ENCODE measurements at regions not wholly inside any gene's neighbourhood (a gene's known extent, or its start where the extent isn't known, plus 50 kb on each side); places are given as distances from the start of the nearest gene placed in this dataset.

- no peaks in the 10 kb centered on the region for H3K4me1 ChIP-seq
- H3K4me3 ChIP-seq, result no peak overlapping the region
- intact Hi-C loops (cut with DNase I), result no loop called here
- no peak for TF ChIP-seq CTCF (IDR thresholded peaks at IDR 0.05)
- no peak overlapping the region for H3K27ac ChIP-seq
- no peaks in the 10 kb centered on the region for H3K9me3 ChIP-seq
- 88 to 89% (median 89%) methylated on average over 4 of the region's 4 CpGs for WGBS, 3 donors
- no peaks in the 10 kb centered on the region for H3K27me3 ChIP-seq (ENCODE audit: insufficient read depth in 3 of 3, low read length in 2 of 3)
- ATAC-seq (no peak), DNase-seq (no peak)
- H3K36me3 ChIP-seq (ENCODE audit: insufficient read depth in 1 of 2, low read depth in 1 of 2), result no peaks in the 10 kb centered on the region
Observed at GRCh38 chr7:109951565-109951928, 1139.4 kb upstream of the LRRN3 start.

GRCh38 chr7:109955986-109956385 is 1134.9 kb upstream of the LRRN3 start:
- Histone ChIP-seq H3K4me3 (no peak overlapping the region), H3K9me3 (no peaks in the 10 kb centered on the region), H3K36me3 (ENCODE audit: insufficient read depth in 1 of 2, low read depth in 1 of 2) (no peaks in the 10 kb centered on the region), H3K4me1 (no peaks in the 10 kb centered on the region), H3K27ac (no peak overlapping the region), H3K27me3 (ENCODE audit: insufficient read depth in 3 of 3, low read length in 2 of 3) (no peaks in the 10 kb centered on the region)
- TF ChIP-seq CTCF (IDR thresholded peaks at IDR 0.05), result no peak
- intact Hi-C loops (cut with DNase I), result no loop called here
- no peak for DNase-seq
- no peak for ATAC-seq

- no peak for ATAC-seq
- Histone ChIP-seq H3K27ac (no peak overlapping the region), H3K9me3 (no peaks in the 10 kb centered on the region), H3K36me3 (ENCODE audit: insufficient read depth in 1 of 2, low read depth in 1 of 2) (no peaks in the 10 kb centered on the region), H3K27me3 (ENCODE audit: insufficient read depth in 3 of 3, low read length in 2 of 3) (no peaks in the 10 kb centered on the region), H3K4me3 (no peak overlapping the region), H3K4me1 (no peaks in the 10 kb centered on the region)
- no peak for TF ChIP-seq CTCF (IDR thresholded peaks at IDR 0.05)
- intact Hi-C loops (cut with DNase I), result no loop called here
- no peak for DNase-seq
Observed at GRCh38 chr7:109956916-109957315, 1134.0 kb upstream of the LRRN3 start.

- WGBS, 3 donors, result 64 to 99% (median 98%) methylated on average over 3 of the region's 3 CpGs
- no peaks in the 10 kb centered on the region for H3K9me3 ChIP-seq
- H3K36me3 ChIP-seq (ENCODE audit: insufficient read depth in 1 of 2, low read depth in 1 of 2), result no peaks in the 10 kb centered on the region
- no peak for DNase-seq
- intact Hi-C loops (cut with DNase I), result no loop called here
- H3K4me3 ChIP-seq, result no peak overlapping the region
- H3K27me3 ChIP-seq (ENCODE audit: insufficient read depth in 3 of 3, low read length in 2 of 3), result no peaks in the 10 kb centered on the region
- H3K27ac ChIP-seq, result no peak overlapping the region
- TF ChIP-seq CTCF (IDR thresholded peaks at IDR 0.05), result no peak
- no peaks in the 10 kb centered on the region for H3K4me1 ChIP-seq
- no peak for ATAC-seq
Observed at GRCh38 chr7:109963741-109964140, 1127.2 kb upstream of the LRRN3 start.

- no peak for ATAC-seq
- Histone ChIP-seq H3K4me1 (no peaks in the 10 kb centered on the region), H3K9me3 (no peaks in the 10 kb centered on the region), H3K27ac (no peak overlapping the region), H3K36me3 (ENCODE audit: insufficient read depth in 1 of 2, low read depth in 1 of 2) (no peaks in the 10 kb centered on the region), H3K27me3 (ENCODE audit: insufficient read depth in 3 of 3, low read length in 2 of 3) (no peaks in the 10 kb centered on the region), H3K4me3 (no peak overlapping the region)
- TF ChIP-seq CTCF (IDR thresholded peaks at IDR 0.05), result no peak
- WGBS, 3 donors, result 78 to 90% (median 83%) methylated on average over 2 of the region's 2 CpGs
- no peak for DNase-seq
- intact Hi-C loops (cut with DNase I), result no loop called here
Observed at GRCh38 chr7:109964780-109965179, 1126.1 kb upstream of the LRRN3 start.
